Fibroblast of upper back skin (primary cell): ENCODE measurements at regions not wholly inside any gene's neighbourhood (a gene's known extent, or its start where the extent isn't known, plus 50 kb on each side); places are given as distances from the start of the nearest gene placed in this dataset.
A peak's percentile ranks its signal among the peaks of the same experiment; 100 is the strongest.

Experiments used
- DNase-seq: peaks from one replicate; pipeline ENCODE4 v3.0.0-alpha.2; 2013

DNA sequence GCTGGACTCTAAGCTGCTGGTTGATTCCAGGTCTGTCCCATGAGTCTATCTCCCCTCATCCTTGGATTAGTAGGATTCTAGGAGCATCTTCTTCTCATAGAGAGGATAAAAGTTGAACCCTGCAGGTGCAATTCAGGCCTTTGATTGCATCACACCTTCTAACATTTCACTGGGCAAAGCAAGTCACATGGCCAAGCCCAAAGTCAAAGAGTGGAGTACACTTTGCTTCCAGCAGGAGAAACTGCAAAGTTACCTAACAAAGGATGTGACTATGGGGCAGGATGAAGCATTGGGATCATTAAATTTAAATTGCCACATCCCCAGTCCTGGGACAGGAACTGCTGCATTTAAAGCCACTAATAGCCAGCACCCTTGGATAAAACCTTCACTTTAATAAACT is 51.0 kb upstream of the EGFLAM start:
- DNase-seq, result peak; percentile 7

DNA sequence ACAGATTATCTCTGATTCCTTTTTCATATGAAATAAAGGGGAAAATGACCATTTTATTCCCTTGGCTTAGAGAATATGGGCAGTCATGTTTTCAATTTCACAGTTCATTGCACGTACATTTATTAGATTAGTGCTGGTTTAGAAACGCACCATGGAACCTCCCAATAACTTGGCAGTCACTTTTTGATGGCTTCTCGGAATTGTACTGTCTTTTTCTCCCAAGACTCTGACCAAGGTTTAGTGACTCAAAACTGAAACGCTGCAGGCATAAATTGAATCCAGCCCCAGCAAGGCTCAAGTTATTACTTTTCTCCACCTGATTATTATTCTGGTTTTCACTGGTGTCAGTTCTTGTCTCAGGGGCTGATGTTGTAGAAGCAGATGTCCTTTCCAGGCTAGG is 55.6 kb upstream of the EGFLAM start:
- no peak for DNase-seq

DNA sequence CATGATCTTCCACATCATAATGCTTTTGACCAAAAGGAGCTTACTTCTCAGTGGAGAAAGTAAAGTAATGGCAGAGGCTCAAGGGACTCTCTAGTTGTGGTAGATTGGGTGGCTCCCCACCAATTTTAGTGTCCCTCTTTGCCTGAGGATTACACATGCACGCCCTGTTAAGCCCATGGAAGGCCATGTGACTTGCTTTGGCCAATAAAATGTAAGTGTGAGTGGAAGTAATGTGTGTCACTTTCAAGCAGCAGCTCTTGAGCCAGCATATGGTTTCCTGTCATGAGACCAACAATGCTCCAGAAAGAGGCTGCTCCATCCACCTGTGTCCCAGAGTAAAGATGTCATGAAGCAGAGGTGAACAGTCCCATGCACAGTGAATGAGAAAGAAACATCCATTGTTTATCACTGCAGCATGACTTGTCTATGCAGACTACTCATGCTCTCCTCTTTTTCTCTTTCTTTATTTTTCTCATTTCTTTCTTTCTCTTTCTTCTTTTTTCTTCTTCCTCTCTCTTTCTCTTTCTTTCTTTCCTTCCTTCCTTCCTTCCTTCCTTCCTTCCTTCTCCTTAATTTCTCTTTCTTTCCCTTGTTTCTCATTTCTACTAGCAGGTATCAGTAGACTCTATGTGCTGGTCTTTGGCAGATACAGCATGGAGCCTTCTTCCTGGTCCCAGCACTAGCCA is 57.3 kb upstream of the EGFLAM start:
- DNase-seq, result no peak

DNA sequence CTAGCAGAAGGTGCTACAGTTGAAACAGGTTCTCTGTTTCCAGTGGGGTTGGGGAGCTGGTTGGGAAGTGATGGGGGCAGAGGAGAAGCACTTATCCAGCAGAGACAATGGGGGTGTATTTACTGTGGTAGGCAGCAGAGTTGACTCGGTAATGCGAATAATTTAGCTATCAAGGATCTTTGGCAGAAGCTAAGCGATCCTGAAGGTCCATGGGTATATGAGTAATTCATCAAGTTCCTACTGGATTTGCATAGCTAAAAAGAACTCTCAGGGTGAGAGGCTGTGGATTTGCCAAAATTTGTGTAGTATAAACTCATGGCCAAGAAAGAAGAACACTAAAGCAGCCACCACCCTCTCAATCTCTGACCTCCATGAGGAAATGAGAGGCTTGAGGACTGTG is 61.2 kb upstream of the EGFLAM start:
- DNase-seq, result no peak

DNA sequence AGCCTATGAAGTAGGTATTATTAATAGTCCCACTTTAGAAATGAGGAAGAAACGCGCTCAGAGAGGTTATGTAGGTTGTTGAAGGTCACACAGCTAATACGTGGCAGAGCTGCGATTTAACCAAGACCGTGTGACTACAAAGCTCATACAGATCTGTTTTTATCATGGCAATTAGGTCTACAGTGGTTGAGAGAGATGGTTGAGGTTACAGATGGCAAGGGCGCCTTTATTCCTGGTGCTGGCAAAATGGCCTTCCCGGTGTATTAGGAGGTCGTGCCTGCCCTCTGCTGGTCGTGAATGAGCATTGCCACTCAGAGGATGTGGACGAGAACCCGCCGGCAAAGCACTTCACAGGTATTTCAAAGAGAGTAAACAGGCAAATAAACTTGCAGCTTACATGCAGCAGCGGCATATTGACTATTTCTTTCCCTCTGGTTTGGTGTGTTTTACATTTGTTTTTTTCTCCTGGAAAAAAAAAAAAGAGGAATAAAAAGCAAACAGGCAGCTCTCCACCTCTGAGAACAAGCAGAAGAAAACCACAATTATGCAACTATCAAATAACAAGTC is 65.3 kb upstream of the EGFLAM start:
- DNase-seq, result peak; percentile 68

DNA sequence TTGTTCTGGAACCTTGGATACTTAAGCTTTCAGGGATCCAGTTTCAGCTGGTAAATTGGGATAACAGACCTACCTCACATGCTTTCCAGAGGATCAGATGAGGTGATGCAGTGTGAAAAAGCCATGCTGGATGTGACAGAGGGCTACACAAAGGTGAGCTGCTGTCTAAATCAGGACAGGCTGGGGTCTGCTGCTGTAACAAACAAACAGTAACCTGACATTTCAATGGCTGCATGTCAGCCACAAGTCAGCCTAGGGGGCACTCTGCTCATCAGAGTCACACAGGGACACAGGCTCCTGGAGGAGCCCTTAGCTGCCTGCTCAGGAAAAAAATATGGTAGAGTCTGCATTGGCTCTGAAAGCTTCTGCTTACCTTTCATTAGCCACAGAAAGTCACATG is 66.7 kb upstream of the EGFLAM start:
- no peak for DNase-seq

DNA sequence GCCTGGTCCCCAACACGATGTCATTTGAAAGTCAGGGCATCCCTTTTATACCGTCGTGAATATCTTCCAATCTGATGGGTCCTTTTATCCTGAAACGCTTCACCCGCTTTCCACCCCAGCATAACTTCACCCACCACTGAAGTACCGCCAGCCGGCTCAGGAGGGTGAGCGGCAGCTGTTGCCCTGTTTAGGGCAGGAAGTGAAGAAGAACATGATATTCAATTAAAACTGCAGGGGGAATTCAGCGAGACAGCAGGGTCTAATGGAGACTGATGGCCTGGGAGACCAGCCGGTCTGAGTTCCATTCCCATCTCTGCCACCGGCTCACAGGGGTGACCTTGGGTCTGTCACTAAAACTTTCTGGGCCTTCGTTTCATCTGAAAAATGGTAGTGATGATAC is 68.2 kb upstream of the EGFLAM start:
- no peak for DNase-seq

DNA sequence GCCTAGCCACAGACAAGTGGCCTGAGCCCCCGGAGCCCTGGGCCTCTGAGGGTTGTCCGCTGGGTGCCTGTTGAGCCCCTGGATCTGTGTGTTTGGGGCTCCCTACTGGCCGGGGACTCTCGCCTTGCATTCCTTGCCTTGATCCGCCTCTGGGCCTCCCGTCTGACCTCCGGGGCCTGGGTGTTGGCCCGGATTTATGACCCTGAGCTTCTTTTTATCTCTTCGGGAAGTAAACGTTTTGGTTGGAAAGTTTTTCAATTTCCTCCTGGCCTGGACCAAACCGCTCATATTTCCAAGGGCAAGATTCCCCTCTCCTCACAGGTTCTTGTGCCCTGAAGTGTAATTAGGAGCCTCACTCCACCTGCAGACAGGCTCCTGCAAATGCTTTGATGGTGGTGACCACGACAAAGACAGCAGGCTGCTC is 69.3 kb upstream of the EGFLAM start:
- no peak for DNase-seq

DNA sequence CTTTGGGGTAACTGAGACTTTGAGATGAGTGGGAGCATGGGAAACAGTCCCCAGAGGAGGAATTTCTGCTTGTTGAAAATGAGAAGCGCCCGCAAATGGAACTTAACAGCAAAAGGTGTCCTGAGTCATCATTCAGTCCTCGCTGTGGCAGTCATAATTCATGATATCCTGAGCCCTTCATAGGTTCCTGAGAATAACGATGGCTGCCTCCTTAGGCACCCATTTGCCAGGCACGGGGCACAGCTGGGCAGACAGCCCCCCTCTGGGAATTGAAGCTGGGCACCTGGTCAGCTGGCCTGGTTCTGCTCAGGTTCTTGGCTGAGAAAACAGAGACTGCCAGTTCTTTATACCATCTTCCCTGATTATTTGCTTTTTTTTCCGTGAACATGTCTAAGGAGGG is 69.8 kb upstream of the EGFLAM start:
- no peak for DNase-seq

DNA sequence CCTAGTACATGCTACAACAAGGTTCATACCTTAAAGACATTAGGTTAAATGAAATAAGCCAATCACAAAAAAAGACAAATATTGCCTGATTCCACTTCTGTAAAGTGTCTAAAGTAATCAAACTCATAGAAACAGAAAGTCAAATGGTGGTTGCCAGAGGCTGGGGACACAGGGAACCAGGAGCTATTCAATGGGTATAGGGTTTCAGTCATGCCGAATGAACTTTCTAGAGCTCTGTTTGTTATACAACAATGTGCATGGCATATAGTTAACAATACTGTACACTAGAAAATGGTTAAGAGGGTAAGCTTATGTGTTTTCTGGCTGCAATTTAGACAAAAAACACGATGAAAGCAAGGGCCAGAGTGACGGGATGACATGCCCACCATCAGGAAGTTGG is 70.8 kb upstream of the EGFLAM start:
- no peak for DNase-seq

DNA sequence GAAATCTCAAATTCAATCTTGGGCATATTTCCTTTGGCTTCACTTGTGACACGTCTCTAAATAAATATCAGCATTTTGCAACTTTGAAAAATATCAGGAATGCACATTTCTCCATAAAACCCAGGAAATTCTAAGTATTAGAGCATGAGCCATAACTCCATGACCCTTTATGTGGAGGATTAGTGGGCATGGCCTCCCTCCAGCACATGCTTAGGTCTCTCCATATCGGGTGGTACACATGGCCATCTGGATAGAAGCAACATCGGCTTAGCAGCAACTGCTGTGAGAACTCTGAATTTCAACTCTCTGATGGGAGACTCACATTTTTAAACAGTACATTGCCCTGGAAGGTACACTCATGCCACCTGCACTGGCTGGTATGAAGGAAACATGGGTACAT is 73.7 kb upstream of the EGFLAM start:
- no peak for DNase-seq

DNA sequence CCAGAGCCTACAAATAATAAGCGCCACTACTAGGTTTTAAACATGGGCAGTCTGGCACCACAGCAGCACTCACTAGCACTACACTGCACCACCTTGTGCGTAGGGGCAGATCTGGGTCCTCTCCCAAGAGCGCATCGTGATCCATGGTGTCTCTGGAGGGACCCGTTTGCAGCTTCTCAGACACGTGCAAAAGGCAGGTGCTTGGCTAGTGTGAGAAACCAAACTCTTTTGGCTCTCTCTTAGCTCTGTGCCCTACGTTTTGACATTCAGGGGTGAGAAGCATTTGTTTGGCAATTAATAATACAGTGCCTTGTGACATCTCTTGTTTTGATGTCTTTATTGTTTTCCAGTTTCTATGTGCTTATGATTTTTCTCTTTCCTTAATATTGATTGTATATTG is 75.4 kb upstream of the EGFLAM start:
- no peak for DNase-seq

DNA sequence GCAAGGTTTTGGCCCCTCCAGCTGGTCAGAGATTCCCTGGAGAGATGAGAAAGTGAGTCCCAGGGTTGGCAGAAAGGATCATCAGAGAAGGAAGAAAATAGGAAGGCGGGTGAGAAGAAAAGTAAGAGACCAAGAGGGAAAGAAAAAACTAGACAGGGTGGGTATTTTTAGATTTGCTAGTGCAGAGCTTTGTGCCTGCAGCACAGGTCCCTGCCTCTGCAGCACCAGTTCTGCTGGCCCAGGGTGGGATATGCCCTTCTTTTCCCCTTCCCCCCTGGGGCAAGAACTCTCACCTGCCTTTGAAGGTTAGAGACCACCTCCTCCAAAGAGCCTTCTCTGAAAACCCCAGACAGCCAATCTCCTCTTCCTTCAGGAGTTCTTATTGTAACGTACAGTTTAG is 90.3 kb upstream of the EGFLAM start:
- DNase-seq, result no peak

DNA sequence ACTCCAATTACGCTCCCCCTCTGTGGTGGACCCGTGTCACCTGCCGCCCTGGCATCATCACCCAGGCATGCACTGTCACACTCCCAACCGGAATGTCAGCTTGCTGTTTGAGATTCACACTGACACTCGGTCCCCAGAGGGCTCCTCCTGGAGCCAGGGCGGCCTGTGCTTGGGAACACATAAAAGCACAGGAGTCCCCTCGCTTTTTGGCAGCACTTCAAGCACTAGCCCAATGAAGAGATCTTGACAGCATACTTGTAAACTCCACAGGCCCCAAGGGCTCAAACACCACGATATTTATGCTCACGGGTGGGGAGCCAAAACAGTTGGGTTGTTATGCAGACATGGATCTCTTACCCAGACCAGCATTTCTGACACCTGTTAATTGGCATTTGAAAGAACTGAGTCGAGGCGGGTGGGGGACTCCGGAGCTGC is 90.8 kb upstream of the EGFLAM start:
- no peak for DNase-seq

DNA sequence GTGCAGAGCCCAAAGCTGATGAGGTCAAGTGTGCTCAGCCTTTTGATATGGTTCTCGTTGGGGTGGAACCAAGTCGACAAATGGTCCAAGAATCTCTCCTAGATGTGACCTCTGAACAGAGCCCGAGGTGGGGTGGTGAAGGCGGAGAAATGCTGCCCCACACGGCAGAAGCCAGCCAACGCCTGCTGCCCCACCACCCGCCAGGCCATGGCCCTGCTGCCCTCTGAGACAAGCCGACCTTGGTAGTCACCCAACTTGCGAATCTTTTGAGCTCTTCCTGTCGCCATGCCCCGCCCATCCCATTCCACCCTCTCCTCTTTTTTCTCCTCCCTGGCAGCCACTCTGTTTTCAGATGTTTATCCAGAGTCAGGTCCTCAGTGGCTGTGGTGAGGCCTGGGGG is 91.5 kb upstream of the EGFLAM start:
- no peak for DNase-seq

DNA sequence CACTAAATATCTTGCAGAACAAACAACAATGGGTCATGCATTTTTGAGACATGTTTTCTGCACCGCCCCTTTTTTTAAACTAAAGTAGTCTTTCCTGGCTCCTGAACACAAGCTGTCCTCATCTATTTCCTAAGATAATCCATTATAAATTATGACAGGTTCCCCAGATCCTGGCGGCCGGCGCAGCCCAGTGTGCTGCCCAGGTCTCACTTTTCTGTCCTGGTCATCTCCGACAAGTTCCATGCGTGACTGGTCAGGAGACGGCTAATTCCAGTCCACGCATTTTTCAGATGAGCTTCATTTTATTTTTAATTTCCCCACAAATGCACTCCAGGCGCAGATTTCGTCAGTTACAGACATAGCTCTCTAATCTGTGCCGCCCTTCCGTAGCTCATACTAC is 92.9 kb upstream of the EGFLAM start:
- DNase-seq, result no peak

DNA sequence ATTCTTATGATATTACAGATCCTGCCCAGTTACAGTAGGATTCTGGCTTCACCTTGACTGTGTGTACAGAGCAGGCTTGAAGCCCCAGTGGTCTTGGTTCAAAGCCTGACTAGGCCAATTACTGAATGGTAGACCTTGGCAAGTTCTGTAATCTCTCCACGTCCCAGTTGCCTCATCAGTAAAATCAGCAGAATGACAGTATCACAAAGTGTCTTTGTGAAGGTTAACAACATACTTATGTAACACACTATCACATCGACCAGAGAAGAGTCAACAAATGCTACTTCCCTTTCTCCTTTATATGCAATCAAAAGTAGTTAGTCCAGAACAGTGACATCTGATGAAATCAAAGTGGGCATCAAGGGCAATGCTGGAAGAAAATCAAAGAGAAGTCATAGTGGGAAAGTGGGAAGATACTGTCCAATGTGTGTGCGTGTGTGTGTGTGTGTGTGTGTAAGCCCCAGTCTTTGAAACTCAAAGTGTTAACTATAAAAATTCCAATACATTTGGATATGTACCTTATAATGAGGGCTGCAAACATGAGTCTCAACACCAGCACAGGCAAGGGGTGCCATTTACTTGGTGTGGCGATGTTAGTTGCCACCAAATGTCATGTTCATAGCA is 93.5 kb upstream of the EGFLAM start:
- DNase-seq, result no peak

DNA sequence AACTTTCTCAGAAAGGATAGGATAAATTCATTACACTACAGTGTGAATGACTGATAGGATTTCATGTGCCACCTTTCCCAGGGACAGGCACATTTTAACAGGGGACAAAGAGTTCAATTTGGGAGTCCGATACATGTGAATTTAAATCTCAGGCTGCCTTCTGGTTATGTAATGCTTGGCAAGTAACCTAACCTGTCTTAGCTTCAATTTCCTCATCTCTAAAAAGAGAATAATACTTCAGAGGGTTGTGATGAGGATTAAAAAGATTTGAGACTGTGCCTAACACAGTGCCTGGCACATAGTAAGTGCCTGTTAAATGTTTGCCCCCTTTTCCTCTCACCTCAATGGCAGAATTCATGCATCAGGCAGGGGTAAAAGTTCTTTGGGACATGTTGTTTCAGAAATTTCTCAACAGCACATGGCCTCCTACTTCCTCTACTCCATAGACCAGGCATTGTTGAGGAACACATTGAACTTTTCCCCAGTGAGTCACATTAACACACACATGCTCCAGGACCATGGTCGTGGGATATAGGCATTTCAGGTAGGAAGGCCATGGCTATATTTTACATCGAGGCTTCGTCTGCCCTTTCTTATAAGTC is 94.6 kb upstream of the EGFLAM start:
- no peak for DNase-seq

DNA sequence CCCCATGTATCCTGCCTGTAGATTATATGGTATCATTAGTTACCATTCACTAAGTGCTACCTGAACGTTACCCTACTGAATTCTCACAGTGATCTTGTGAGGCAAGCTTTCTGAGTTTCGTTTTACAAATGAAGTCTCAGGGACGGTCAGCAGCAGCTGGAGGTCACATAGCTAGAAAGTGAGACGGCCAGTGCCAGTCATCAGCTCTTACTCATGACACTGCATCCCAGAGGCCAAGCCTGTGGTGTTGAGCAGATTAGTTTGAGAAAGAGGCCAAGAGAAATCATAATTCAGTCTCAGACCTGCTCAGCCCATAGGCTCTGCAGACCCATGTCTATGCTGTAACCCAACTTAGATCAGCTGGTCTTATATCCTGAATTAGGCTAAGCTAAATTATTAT is 95.7 kb upstream of the EGFLAM start:
- DNase-seq, result no peak

DNA sequence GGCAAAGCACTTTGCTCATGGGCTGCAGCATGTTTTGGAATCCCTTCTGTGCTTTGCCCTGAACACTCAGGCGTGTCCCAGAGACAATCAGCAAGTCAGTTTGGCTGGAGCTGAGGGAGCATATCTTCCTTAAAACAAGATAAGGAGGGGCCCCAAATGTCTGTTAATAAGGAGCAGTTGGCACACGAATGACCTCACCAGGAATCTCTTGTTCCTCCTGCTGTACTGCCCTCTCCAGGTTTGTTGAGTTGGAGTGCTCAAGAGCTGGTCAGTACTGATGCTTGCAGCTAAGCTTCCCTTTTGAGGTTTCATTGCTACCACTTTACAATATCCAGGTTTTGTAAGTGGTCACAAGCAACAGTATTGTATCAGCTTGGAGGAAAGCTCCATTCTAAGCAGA is 101.3 kb upstream of the EGFLAM start:
- DNase-seq, result no peak

DNA sequence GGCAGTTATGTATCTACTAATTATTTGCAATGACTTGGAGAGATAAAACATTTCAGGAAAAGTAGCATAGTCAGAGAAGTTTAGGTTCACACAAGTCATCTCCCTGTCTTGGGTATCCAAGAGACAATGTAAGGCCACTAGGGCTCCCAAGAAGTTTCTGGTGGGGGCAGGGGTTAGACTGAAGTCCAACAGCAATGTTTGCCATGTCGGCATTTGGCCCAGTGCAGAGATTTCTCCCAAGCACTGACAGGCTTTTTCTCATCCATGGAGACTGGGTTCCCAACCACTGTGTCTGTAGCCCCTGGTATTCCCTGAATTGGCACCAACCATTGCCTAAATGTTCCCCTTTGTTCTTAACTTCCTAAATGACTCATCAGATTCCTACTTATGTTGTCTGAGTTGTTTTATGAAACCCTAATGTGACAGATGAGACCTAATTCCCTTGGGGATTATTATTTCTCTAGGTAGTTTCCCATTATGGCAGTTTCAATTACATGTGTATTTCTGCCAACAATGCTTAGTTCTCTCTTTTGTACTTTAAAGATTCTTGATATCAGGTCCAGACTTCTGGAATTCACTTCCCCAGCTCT is 103.6 kb upstream of the EGFLAM start:
- no peak for DNase-seq

DNA sequence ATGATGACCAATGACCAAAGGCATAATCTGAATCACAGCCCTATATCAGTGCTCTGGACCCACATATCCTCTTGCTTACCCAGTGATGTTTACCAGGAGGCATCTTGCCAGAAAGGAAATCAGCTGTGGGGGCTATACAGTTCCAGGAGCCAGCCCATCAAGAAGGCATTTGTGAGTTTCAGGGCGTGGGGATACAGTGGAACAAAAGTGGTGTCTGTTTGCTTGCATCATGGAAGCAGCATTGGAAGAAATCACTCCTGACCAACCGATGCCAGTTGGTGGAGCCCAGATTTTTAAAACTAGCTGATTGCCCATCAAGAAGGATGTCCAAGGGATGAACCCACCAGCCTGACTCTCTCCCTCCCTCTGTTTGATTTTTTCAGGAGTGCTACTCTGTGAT is 106.5 kb upstream of the EGFLAM start:
- peak; percentile 2 for DNase-seq

DNA sequence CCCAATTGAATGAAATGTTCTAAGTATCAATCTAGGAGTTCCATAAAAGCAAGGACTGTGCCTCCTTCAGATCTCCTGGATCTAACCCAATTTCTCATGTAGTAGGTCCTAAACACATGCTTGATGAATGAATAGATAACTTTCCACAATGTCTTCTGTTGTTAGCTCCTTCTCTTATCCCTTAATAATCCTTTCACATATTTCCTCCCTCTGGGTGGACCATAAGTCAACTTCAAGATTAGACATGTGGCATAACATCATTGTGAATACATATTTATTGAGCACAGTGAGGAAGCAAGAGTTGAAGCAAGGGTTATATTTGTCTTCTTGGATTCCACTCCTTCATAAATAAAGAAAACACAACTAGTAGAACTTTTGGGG is 108.6 kb upstream of the EGFLAM start:
- no peak for DNase-seq

DNA sequence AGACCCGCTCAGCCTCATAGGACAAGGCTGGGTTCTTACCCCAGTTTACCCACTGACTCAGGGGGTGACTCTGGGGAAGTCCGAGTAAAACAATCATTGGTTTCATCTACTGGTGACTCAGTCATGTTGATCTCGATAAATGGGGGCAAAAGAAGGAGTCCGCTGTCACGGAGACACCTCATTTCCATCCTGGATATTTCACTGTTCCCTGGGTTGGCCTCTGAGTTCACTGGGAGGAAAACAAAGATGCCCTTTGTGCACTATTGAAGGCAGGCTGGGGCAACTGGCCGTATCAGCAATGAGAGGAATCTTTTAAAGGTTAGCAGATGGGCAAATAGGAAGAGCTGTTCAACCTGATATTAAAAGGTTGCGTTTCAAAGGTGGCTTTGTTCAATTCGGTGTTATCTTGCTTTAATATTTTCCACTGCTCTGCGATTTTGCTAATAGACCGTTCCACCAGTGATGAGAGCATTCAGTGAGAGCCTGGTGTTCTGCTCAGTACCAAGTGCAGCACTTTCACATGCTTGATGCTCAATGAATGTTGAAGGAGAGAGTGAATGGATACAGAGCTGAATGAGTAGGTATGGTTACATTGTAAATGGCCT is 110.2 kb upstream of the EGFLAM start:
- DNase-seq, result no peak
